Activated CD4-positive, alpha-beta T cell treated with anti-CD3 and anti-CD28 coated beads, Interleukin-10, Interleukin-2, amounts not matched to agents 100 ng/mL and 50 ng/mL, durations not matched to agents 16 hours and 8 hours (primary cell): ENCODE measurements at regions not wholly inside any gene's neighbourhood (a gene's known extent, or its start where the extent isn't known, plus 50 kb on each side); places are given as distances from the start of the nearest gene placed in this dataset.
A peak's percentile ranks its signal among the peaks of the same experiment; 100 is the strongest.

Experiments
- DNase-seq: peaks from one replicate; pipeline ENCODE4 v3.0.0-alpha.2; 2020

DNA sequence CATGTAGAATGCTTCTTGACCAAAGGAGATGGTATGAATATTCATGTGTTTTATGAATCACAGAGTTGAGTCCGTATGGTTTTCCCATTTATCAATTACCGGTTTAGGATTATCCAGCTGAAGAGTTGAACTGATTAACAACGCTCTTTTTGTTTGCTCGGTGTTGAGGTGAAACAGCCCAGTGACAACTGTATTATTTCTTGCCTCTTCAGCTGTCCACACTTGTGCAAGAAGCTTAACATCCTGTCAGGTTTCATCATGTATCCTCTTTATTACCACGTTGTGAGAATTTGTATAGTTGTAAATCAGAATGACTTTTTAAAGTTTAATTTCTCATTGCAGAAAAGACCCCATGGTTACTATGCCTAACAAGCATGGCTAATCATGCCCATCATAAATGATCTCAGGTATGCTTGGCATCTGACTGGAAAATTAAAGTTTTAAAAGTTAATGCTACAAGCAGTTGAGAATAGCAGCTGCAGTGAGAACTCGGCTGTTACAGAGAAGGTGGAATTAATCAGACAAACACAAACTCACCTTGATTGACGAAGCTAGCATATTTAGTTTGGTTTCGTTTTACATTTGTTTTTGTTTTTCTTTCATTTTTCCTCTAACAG lies 563.2 kb upstream of the ADGRL2 start:
- DNase-seq: no peak

GRCh38 chr1:81234237-81234636 lies 566.5 kb upstream of the ADGRL2 start:
- no peak for DNase-seq

DNA sequence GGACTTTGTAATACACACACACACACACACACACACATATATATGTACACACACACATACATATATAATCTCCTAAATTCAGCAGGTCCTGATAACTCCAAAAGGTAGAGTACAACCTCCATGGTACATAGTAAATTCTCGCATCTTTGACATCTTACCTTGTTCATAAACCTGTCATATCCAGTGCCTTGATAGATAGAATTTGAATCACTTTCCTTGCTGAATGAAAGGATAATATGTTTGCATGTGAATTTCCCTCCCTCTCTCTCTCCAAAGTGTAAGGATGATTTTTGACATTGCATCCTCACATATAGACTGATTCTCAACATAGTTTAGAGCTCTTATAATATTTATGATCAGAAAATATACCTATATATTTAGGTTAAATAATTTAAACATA lies 567.1 kb upstream of the ADGRL2 start:
- DNase-seq: no peak

GRCh38 chr1:81232420-81232819 lies 568.3 kb upstream of the ADGRL2 start:
- DNase-seq: no peak

DNA sequence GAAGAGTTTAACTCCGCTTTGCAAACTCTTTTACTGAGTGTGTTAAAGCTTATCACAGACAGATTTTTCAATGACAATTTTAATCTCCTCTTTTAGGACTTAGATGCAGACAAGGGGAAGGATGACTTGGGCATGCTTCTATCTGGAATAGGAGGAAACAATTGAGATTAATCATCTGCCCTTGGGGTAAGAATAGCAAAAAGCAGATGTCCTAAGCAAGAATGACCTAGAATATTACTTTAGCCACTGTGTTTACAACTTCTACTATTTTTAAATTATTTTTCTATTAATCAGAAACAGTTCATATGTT lies 569.0 kb upstream of the ADGRL2 start:
- DNase-seq: no peak

DNA sequence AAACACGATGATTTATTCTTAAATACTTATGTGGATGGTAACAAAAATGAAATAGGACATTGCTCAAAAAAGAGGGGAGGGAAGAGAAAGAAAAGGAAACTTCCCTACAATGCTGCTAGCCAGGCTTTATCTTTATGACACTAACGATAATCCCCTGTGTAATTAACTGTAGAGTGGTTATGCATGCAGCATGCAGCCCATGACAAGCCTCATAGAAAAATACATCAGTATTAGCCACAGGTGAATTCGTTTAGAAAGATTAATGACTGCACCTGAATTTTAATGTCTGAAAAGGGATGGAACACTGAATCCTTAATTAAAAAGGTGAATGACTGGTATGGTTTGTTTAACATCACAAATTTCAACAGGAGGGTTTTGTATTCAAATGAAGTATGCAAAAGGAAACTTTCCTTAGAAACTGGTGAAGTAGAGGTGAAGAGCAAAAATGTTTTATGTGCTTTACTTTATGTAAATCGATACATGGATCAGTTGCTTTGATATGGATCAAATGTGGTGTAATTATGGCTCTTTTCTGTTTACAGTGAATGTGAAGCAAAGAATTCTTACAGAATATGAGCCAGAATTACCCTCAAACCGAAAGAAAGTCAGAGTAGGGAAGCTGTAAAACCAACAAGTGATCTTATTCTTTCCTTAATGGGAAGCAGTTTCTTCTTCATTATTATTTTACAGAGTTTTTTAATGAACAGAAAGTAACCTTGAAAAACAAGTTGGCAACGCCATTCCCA lies 569.6 kb upstream of the ADGRL2 start:
- DNase-seq: no peak

- no peak for DNase-seq
Observed at GRCh38 chr1:81228926-81229325, 571.8 kb upstream of the ADGRL2 start.

GRCh38 chr1:81226603-81226928 lies 574.2 kb upstream of the ADGRL2 start:
- DNase-seq: no peak

DNA sequence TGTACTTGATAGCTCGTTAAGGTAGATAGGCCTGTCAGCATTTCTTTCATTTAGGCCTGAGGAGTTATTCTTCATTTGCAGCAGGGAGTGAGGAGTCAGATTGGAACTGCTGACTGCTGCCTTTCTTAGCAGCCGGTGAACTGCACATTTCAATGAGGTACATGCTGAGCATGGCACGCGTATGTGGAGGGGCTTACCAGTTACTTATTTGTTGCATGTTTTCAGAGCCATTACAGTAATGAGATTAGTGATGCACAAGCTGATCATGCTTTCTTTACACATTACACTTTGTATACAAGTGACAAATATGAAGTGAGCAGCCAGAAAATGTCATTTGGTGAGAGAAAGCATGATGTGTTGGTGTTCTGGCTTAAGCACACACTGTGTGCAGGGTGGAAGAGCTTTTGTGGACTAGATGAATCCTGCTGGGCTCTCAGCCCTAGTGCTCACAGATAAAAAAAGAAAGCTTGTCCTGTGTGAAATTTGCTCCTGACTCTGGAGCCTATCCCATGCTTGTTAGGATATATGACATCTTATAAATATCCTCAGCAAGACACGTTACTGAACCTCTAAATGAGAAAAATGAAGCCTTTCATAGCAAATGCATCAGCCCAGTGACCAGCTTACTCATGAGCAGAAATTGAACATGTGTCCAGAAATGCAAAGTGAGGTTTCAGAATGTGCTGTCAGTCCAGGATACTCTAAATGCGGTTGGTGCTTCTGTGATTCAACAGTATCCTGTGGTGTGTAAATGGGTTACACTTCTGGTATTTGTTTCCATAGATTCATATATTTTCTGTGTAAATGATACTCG lies 574.7 kb upstream of the ADGRL2 start:
- no peak for DNase-seq

- DNase-seq: no peak
Observed at GRCh38 chr1:81224222-81224621, 576.5 kb upstream of the ADGRL2 start.

DNA sequence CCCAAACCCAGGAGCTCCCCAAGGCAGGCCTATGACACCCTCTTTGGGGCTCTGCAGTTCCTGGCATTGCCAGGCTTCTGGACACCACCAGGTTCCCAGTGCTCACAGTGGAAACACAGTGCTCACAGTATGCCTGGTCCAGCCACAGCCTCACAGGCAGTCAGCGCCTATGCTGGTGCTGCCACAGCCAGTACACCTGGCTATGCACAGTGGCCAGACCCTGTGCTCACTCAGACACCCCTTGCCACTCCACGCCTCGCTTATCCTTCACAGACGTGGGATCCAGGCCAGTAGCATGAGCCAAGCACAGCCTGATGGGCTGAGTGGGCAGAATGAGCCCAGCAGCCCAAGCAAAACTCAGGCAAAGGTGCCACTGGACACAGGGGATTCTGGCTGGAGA lies 579.2 kb upstream of the ADGRL2 start:
- DNase-seq: no peak

- DNase-seq: no peak
Observed at GRCh38 chr1:81220614-81221071, 580.1 kb upstream of the ADGRL2 start.

- DNase-seq: no peak
Observed at GRCh38 chr1:81217058-81217457, 583.7 kb upstream of the ADGRL2 start.

DNA sequence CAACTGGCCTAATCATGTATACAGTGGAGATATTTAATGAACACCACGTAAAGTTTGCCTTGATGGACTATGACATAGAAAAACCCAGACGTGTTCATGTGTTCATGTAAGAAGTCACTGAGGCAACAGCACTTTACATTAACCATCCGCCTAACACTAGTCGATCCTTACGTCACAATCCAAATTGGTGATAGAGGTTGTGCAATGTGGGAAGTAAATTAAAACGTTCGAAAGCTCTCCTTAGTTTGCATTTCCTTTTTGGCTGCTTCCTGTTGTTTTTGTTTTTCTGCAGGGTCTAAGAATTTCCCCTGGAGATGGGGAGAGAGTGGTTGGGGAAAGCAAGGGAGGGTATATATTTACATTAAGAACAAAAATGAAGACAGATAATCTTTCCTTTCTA lies 587.5 kb upstream of the ADGRL2 start:
- DNase-seq: no peak

GRCh38 chr1:81209461-81209860 lies 591.3 kb upstream of the ADGRL2 start:
- DNase-seq: no peak

DNA sequence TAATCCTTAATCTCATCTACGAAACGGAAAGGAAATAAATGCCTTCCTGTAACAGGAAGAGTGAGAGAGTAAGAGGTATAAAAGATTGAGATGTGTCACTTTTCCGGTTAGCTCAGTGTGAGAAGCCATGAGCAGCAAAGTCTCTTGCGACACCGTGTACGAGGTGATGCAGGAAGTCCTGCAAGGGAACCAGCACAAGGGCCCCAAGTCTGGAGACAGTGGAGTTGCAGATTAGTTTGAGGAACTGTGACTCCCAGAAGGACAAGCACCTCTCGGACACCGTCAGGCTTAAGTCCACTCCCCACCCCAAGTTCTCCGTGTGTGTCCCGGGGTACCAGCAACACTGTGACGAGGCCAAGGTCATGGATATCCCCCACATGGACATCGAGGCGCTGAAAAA lies 592.3 kb upstream of the ADGRL2 start:
- peak; percentile 0 for DNase-seq

DNA sequence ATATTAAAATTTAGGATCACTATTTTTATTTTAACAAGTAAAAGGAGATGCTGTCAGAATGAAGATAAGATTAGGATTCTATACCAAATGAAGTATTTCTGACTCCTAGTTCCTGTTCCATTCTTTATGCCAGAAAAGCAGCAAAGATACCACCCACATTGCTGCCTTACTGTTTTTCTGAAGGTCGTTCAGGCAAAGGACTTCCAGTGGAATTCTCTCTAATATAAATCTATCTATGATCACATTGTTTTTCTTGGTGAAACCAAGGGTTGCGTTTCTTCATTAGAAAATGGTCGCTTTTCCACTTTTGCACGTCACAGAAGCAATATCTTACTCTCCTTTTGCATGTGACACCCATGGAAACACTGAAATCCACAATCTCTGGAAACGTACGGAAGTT lies 594.8 kb upstream of the ADGRL2 start:
- DNase-seq: no peak

DNA sequence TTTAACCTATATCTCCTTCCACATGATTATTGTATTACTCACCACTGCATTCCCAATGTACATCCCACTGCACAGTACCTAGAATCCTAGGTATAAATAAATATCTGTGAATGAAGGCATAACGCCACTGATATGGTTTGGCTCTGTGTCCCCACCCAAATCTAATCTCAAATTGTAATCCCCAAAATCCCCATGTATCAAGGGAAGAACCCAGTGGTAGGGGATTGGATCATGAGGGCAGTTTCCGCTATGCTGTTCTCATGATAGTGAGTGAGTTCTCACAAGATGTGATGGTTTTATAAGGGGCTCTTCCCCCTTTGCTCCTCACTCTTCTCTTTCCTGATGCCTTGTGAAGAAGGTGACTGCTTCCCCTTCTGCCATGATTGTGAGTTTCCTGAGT lies 599.0 kb upstream of the ADGRL2 start:
- no peak for DNase-seq

DNA sequence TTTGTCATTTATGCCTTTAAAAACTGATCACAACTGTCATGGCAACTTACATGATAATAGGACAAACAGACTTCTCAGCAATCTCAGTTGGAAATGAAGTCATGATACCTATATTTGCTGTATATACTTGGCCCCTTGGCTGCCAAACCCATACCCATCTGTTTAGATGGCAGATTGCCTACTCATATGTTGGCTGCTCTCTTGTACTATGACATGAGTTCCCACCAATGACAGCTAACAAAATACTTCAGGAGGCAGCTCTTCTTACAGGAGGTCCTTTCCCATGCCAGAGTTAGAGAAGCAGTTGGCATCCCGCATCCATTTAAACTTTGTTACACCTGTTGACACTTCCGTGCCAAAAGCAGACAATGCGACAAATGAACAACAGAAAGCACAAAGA lies 603.1 kb upstream of the ADGRL2 start:
- no peak for DNase-seq

DNA sequence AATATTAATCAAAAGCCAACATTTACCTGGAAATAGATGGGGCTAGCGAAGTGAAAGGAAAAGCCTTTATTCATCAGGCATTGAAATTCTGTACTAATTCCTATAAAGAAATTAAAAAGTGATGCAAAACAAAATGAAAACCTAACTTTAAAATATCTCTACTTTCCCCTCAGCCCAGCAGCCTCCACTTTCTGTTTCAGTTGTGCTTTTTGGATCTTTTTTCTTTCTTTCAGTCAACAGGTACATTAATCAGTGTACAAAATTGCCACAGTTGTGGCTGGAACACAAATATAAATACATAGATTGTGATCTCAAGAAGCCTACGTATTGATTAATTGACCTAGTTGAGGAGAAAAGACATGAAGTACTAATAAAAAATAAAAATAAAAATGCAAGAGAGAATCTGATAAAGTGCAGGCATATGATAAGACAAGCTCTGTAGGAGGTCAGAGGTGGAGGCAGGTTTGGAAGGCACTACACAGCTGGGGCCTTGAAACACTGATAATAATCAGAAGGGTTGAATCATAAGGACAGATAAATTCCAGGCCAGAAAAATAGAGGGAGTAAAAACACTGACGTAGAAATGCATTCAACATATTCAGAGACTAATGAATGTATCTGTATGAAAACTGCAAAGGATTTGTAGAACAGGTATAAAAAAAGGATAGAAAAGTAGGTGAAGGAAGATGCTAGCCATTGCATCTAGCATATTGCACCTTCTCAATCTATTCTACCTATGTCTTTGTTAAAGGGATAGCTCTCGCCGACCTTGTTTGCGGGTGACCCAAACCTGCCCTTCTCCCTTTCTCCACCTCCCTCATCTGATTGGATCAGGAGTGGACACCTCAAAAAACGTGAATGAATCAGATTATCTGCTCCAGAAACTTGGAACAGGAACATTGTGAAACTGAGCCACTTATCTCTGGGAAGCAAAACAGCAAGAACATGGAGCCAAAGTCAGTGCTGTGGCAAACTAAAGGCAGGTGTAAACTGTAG lies 607.8 kb upstream of the ADGRL2 start:
- no peak for DNase-seq

GRCh38 chr1:81190003-81190402 lies 610.7 kb upstream of the ADGRL2 start:
- DNase-seq: no peak

DNA sequence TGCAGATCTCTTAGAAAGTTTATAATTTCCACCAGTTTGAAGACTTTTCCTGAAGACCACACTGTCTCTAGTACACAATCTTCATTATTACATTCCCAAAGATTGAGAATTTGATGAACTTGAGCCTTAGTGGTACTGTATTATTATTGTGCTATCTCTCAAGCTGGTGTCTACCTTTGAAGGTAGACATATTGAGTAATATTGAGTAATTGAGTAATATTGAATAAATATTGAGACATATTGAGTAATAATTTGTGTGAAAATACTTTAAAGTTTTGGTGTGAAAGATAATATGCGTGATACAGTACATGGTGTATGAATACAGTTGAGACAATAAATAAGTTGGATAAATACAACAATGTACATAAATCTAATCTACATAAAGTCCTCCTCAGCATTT lies 613.1 kb upstream of the ADGRL2 start:
- no peak for DNase-seq

- DNase-seq: no peak
Observed at GRCh38 chr1:81186261-81186660, 614.5 kb upstream of the ADGRL2 start.
